ENCODE measurements at regions not wholly inside any gene's neighbourhood (a gene's known extent, or its start where the extent isn't known, plus 50 kb on each side); places are given as distances from the start of the nearest gene placed in this dataset.
A peak's percentile ranks its signal among the peaks of the same experiment; 100 is the strongest.

GRCh38 chr17:5873781-5874180 is 196.4 kb upstream of the WSCD1 start:
- TF ChIP-seq CTCF (IDR thresholded peaks at IDR 0.05; ENCODE audit: control extremely low read depth, extremely low read depth) = no peak
- DNase-seq = no peak
- Histone ChIP-seq H3K27ac (ENCODE audit: low read depth in 1 of 2, low read length in 1 of 2) (no peak overlapping the region), H3K4me3 (no peak overlapping the region), H3K27me3 (ENCODE audit: control insufficient read depth in 3 of 3, insufficient read depth in 3 of 3, low read length in 2 of 3) (no peaks in the 10 kb centered on the region), H3K4me1 (ENCODE audit: control insufficient read depth in 5 of 5, insufficient read depth in 5 of 5, low read length in 5 of 5) (peaks cover 0 to 8% (median 0%) of the 10 kb centered on the region in 5 donors), H3K36me3 (ENCODE audit: control insufficient read depth in 4 of 4, insufficient read depth in 4 of 4, low read length in 4 of 4) (no peaks in the 10 kb centered on the region), H3K9ac (ENCODE audit: insufficient read depth in 1 of 2, low read length in 2 of 2) (no peak overlapping the region), H3K9me3 (ENCODE audit: control insufficient read depth in 4 of 4, insufficient read depth in 3 of 4, low read length in 3 of 4) (peaks cover 0 to 2% (median 0%) of the 10 kb centered on the region in 4 donors)
- no peak for ATAC-seq (ENCODE audit: insufficient read depth, low FRiP score)
- 38 to 46% methylated on average over 4 of the region's 4 CpGs for whole genome bisulfite sequencing, 2 donors

- no peak overlapping the region for H3K4me3 ChIP-seq
- 53 to 69% methylated on average over 6 of the region's 6 CpGs for WGBS, 2 donors
- H3K9me3 ChIP-seq (ENCODE audit: control insufficient read depth in 4 of 4, insufficient read depth in 3 of 4, low read length in 3 of 4) = peaks cover 0 to 2% (median 0%) of the 10 kb centered on the region in 4 donors
- no peak for TF ChIP-seq CTCF (IDR thresholded peaks at IDR 0.05; ENCODE audit: control extremely low read depth, extremely low read depth)
- no peak overlapping the region for H3K9ac ChIP-seq (ENCODE audit: insufficient read depth in 1 of 2, low read length in 2 of 2)
- no peak overlapping the region for H3K27ac ChIP-seq (ENCODE audit: low read depth in 1 of 2, low read length in 1 of 2)
- no peak for ATAC-seq (ENCODE audit: insufficient read depth, low FRiP score)
- peak; percentile 13 to 54 (median 25) for DNase-seq
- peaks cover 0 to 8% (median 0%) of the 10 kb centered on the region in 5 donors for H3K4me1 ChIP-seq (ENCODE audit: control insufficient read depth in 5 of 5, insufficient read depth in 5 of 5, low read length in 5 of 5)
- no peaks in the 10 kb centered on the region for H3K27me3 ChIP-seq (ENCODE audit: control insufficient read depth in 3 of 3, insufficient read depth in 3 of 3, low read length in 2 of 3)
- no peaks in the 10 kb centered on the region for H3K36me3 ChIP-seq (ENCODE audit: control insufficient read depth in 4 of 4, insufficient read depth in 4 of 4, low read length in 4 of 4)
Observed at GRCh38 chr17:5874486-5874885, 195.7 kb upstream of the WSCD1 start.

- H3K4me3 ChIP-seq = no peak overlapping the region
- peaks cover 0 to 8% (median 0%) of the 10 kb centered on the region in 5 donors for H3K4me1 ChIP-seq (ENCODE audit: control insufficient read depth in 5 of 5, insufficient read depth in 5 of 5, low read length in 5 of 5)
- no peaks in the 10 kb centered on the region for H3K36me3 ChIP-seq (ENCODE audit: control insufficient read depth in 4 of 4, insufficient read depth in 4 of 4, low read length in 4 of 4)
- no peak for TF ChIP-seq CTCF (IDR thresholded peaks at IDR 0.05; ENCODE audit: control extremely low read depth, extremely low read depth)
- no peak for ATAC-seq (ENCODE audit: insufficient read depth, low FRiP score)
- DNase-seq = no peak
- no peaks in the 10 kb centered on the region for H3K27me3 ChIP-seq (ENCODE audit: control insufficient read depth in 3 of 3, insufficient read depth in 3 of 3, low read length in 2 of 3)
- no peak overlapping the region for H3K27ac ChIP-seq (ENCODE audit: low read depth in 1 of 2, low read length in 1 of 2)
- no peaks in the 10 kb centered on the region for H3K9me3 ChIP-seq (ENCODE audit: control insufficient read depth in 4 of 4, insufficient read depth in 3 of 4, low read length in 3 of 4)
- 46 to 67% methylated on average over 1 of the region's 1 CpG for WGBS, 2 donors
- no peak overlapping the region for H3K9ac ChIP-seq (ENCODE audit: insufficient read depth in 1 of 2, low read length in 2 of 2)
Observed at GRCh38 chr17:5877366-5877765, 192.8 kb upstream of the WSCD1 start.

GRCh38 chr17:5877948-5878347 is 192.2 kb upstream of the WSCD1 start:
- Histone ChIP-seq H3K4me1 (ENCODE audit: control insufficient read depth in 5 of 5, insufficient read depth in 5 of 5, low read length in 5 of 5) (peaks cover 0 to 8% (median 0%) of the 10 kb centered on the region in 5 donors), H3K9me3 (ENCODE audit: control insufficient read depth in 4 of 4, insufficient read depth in 3 of 4, low read length in 3 of 4) (no peaks in the 10 kb centered on the region), H3K27me3 (ENCODE audit: control insufficient read depth in 3 of 3, insufficient read depth in 3 of 3, low read length in 2 of 3) (no peaks in the 10 kb centered on the region), H3K4me3 (no peak overlapping the region), H3K9ac (ENCODE audit: insufficient read depth in 1 of 2, low read length in 2 of 2) (no peak overlapping the region), H3K36me3 (ENCODE audit: control insufficient read depth in 4 of 4, insufficient read depth in 4 of 4, low read length in 4 of 4) (no peaks in the 10 kb centered on the region), H3K27ac (ENCODE audit: low read depth in 1 of 2, low read length in 1 of 2) (no peak overlapping the region)
- WGBS, 2 donors = 49 to 67% methylated on average over 10 of the region's 10 CpGs
- TF ChIP-seq CTCF (IDR thresholded peaks at IDR 0.05; ENCODE audit: control extremely low read depth, extremely low read depth) = no peak
- DNase-seq (peak in 2 of 3 donors; percentile 8 to 48), ATAC-seq (ENCODE audit: insufficient read depth, low FRiP score) (no peak)

All from lung (tissue), 11 donors.